Activated T-helper 2 cell treated with anti-CD3 and anti-CD28 coated beads, Interferon-gamma antibody, Interleukin-2, Interleukin-4, amounts not matched to agents 10 μg/mL and 5 μg/mL and 100 μg/mL, durations not matched to agents 14 hours and 24 hours and 36 hours (primary cell): ENCODE measurements at regions not wholly inside any gene's neighbourhood (a gene's known extent, or its start where the extent isn't known, plus 50 kb on each side); places are given as distances from the start of the nearest gene placed in this dataset.
"Not testable (repeated sequence)": the region's sequence is repeated elsewhere in the genome, so short reads cannot be mapped to it uniquely, and the experiment has no call there.

Experiments used
- DNase-seq: peaks from one replicate; pipeline ENCODE4 v3.0.0; 2021; ENCODE audit warnings: low spot score
- H3K27ac Mint-ChIP-seq: one replicate; pipeline ENCODE4 v1.8.0; 2021; ENCODE audit warnings: mixed read lengths
- H3K27me3 Mint-ChIP-seq: one replicate; pipeline ENCODE4 v1.8.0; 2021; ENCODE audit warnings: low read depth, mixed read lengths
- H3K36me3 Mint-ChIP-seq: one replicate; pipeline ENCODE4 v1.8.0; 2021; ENCODE audit warnings: low read depth, mixed read lengths
- H3K4me1 Mint-ChIP-seq: one replicate; pipeline ENCODE4 v1.8.0; 2021; ENCODE audit warnings: low read depth, mixed read lengths
- H3K4me3 Mint-ChIP-seq: one replicate; pipeline ENCODE4 v1.8.0; 2021; ENCODE audit warnings: low read depth, mild to moderate bottlenecking, moderate library complexity, mixed read lengths
- H3K9me3 Mint-ChIP-seq: one replicate; pipeline ENCODE4 v1.8.0; 2021; ENCODE audit warnings: mixed read lengths
- intact Hi-C: fragments of 100-400 bp; cut with micrococcal nuclease; formaldehyde crosslinking; loops from one replicate; pipeline ENCODE4 v1.15.1; 2023

DNA sequence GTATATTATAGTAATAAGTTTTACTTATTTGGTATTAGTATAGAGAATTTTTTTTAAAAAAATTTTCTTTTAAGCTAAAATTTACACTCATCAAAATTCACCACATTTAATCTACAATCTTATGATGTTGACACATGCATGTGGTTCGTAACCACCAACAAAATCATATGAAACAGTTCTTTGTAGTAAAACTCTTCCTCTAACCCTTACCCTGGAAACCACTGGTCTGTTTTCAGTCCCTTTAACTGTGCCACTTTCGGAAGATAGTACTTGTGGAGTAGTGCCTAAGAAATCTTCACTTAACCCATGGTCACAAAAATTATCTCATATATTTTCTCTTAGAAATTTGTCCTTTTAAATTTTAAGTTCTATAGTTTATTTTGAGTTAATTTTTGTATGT is 1498.8 kb downstream of the MAT2B start:
- DNase-seq, result no peak
- no peak overlapping the region for H3K27ac Mint-ChIP-seq
- H3K4me3 Mint-ChIP-seq, result no peak overlapping the region
- H3K4me1 Mint-ChIP-seq, result no peaks in the 10 kb centered on the region
- H3K27me3 Mint-ChIP-seq, result no peaks in the 10 kb centered on the region
- H3K36me3 Mint-ChIP-seq, result no peaks in the 10 kb centered on the region
- H3K9me3 Mint-ChIP-seq, result peaks cover 10% of the 10 kb centered on the region
- intact Hi-C loops, result no loop called here

DNA sequence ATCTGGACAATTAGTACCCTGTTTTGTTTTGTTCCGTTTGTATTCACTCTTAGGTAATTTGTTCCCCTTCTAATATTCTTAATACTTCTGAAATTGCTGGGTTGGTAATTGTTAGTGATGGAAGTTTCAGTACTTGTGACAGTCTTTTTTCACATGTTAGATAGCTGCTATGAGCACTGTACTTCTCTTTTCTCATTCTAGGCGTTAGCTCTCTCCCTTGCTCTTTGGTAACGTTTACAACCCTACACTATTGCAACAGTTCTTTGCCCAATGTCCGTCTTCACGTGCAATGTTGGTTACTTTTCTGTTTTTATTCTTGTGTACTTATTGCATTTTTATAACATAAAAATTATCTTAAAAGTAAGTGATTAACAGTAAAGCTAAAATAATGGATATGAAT is 1509.0 kb downstream of the MAT2B start:
- Mint-ChIP-seq H3K36me3 (no peaks in the 10 kb centered on the region), H3K4me3 (no peak overlapping the region), H3K27ac (no peak overlapping the region), H3K4me1 (no peaks in the 10 kb centered on the region), H3K27me3 (no peaks in the 10 kb centered on the region), H3K9me3 (peaks cover 6% of the 10 kb centered on the region)
- intact Hi-C loops, result no loop called here
- no peak for DNase-seq

GRCh38 chr5:165015126-165015525 is 1509.7 kb downstream of the MAT2B start:
- Mint-ChIP-seq H3K27me3 (no peaks in the 10 kb centered on the region), H3K27ac (no peak overlapping the region), H3K36me3 (no peaks in the 10 kb centered on the region), H3K4me1 (no peaks in the 10 kb centered on the region), H3K9me3 (peaks cover 7% of the 10 kb centered on the region), H3K4me3 (no peak overlapping the region)
- no peak for DNase-seq
- intact Hi-C loops, result no loop called here

DNA sequence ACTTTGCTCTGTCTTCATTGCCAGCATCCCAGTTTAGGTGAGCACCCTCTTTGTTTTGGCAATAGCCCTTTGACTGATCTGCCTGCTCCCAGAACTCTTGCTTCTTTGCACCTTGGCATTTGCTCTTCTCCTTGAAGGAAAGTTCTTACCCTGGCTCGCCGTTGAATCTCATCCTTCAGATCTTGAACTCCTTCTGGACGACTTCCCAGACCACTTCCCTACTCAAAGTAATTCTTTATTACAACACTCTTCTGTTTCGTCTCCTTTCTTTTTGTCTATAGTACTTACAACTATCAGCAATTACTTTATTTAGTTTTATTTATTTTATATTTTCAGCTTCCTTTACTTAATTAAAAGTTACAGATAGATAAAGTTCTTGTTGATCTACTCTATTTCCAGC is 1510.1 kb downstream of the MAT2B start:
- Mint-ChIP-seq H3K36me3 (no peaks in the 10 kb centered on the region), H3K4me3 (no peak overlapping the region), H3K9me3 (peaks cover 10% of the 10 kb centered on the region), H3K4me1 (no peaks in the 10 kb centered on the region), H3K27me3 (no peaks in the 10 kb centered on the region), H3K27ac (no peak overlapping the region)
- intact Hi-C loops, result no loop called here
- no peak for DNase-seq

GRCh38 chr5:165026971-165027370 is 1521.6 kb downstream of the MAT2B start:
- Mint-ChIP-seq H3K4me1 (no peaks in the 10 kb centered on the region), H3K36me3 (no peaks in the 10 kb centered on the region), H3K9me3 (peaks cover 18% of the 10 kb centered on the region), H3K4me3 (no peak overlapping the region), H3K27me3 (no peaks in the 10 kb centered on the region), H3K27ac (no peak overlapping the region)
- DNase-seq, result no peak
- intact Hi-C loops, result no loop called here

DNA sequence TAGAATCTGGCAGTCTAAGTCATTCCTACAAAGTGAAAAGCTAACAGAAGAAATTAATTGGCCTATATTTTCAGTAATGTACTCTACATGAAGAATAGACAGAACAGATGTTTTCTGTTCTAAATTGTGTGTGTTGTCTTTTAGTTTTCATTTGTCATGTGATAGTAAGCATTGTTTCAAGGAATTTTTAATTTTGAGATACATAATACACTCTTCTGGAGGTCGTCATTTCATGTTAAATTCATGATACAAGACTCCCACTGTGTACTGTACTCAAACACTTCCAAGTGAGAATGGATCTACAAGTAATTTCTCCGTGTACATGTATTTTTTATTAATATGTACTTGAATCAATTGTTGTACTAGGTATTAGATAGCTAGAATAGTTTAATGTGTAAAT is 1522.9 kb downstream of the MAT2B start:
- no peaks in the 10 kb centered on the region for H3K27me3 Mint-ChIP-seq
- no peak overlapping the region for H3K4me3 Mint-ChIP-seq
- no peaks in the 10 kb centered on the region for H3K4me1 Mint-ChIP-seq
- no peak overlapping the region for H3K27ac Mint-ChIP-seq
- intact Hi-C loops, result no loop called here
- no peak for DNase-seq
- H3K36me3 Mint-ChIP-seq, result no peaks in the 10 kb centered on the region
- peaks cover 13% of the 10 kb centered on the region for H3K9me3 Mint-ChIP-seq

DNA sequence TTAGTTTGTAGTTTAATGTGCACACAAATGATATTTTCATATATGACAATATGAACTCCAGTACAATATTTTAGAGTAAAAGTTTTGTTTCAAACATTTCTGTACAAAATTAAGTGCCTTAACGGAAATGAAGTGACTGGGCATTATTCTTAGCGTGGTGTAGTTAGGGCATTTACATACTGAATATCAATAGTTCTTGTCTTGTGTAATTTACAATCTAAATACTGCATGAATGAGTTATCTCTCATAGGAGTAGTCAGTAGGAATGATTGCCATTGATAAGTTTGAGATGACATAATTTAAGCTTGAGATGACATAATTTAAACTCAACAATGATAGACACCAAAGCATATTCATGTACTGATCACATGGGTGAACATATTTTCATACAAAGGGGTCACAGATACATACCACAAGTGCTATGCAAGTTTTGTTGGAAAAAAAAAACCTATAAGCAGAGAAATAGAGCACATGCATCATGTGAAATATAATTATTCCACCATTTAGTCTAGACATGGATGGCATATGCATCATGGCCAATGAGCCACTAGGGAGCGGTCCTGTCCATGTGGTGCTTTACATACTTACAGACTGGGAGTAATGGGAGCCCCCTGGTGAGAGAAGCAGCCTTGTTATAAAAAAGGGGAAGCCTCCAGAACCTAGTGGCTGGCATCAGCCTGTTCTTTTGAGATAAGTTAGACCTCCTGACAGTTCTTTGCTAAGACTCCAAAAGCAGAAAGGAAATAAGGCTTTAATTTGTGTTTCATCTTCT is 1523.9 kb downstream of the MAT2B start:
- no peak overlapping the region for H3K4me3 Mint-ChIP-seq
- no peaks in the 10 kb centered on the region for H3K36me3 Mint-ChIP-seq
- intact Hi-C loops, result no loop called here
- no peak overlapping the region for H3K27ac Mint-ChIP-seq
- no peak for DNase-seq
- H3K9me3 Mint-ChIP-seq, result peaks cover 7% of the 10 kb centered on the region
- H3K27me3 Mint-ChIP-seq, result no peaks in the 10 kb centered on the region
- H3K4me1 Mint-ChIP-seq, result no peaks in the 10 kb centered on the region

DNA sequence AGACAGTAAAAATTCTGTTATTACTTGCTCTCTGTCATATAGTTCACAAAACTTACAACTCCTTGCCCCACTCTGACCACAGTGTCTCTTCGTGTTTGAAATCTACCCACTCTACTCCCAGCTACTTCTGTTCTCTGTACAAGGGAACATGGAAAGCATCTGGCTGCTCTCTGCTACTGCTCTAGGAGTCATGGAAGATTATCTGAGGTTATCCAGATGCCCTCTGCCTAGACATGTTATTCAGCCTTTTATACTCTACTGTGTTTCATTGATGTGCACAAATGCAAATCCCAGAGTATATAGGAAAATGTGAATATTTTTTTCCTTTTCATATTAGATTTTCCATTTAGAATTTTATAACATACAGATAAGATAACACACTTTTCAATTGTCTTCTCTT is 1525.6 kb downstream of the MAT2B start:
- DNase-seq, result no peak
- no peak overlapping the region for H3K4me3 Mint-ChIP-seq
- H3K27ac Mint-ChIP-seq, result no peak overlapping the region
- H3K4me1 Mint-ChIP-seq, result no peaks in the 10 kb centered on the region
- no peaks in the 10 kb centered on the region for H3K36me3 Mint-ChIP-seq
- intact Hi-C loops, result no loop called here
- H3K27me3 Mint-ChIP-seq, result no peaks in the 10 kb centered on the region
- H3K9me3 Mint-ChIP-seq, result no peaks in the 10 kb centered on the region

GRCh38 chr5:165031371-165031770 is 1526.0 kb downstream of the MAT2B start:
- Mint-ChIP-seq H3K4me3 (no peak overlapping the region), H3K27me3 (no peaks in the 10 kb centered on the region), H3K27ac (no peak overlapping the region), H3K9me3 (no peaks in the 10 kb centered on the region), H3K4me1 (no peaks in the 10 kb centered on the region), H3K36me3 (no peaks in the 10 kb centered on the region)
- DNase-seq, result no peak
- intact Hi-C loops, result no loop called here

DNA sequence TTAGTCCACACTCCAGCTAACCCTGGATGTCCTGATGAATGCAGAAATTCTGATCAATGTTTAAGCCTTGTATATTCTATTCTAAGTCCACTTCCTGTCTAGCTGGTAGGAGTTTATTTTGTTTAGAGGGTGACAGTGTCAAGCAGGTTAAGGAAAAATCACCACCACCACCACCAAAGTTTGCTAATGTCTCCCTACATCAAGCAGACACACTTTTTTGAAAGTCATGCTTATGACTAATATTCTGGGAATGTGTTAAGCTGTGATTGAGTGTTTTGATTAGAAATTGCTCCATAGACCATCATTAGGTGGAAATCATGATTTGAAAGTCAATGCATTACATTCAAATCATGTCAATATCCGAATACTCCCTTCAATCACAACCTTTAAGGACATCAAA is 1530.1 kb downstream of the MAT2B start:
- no peaks in the 10 kb centered on the region for H3K36me3 Mint-ChIP-seq
- no peak overlapping the region for H3K4me3 Mint-ChIP-seq
- no peak overlapping the region for H3K27ac Mint-ChIP-seq
- no peak for DNase-seq
- intact Hi-C loops, result no loop called here
- no peaks in the 10 kb centered on the region for H3K4me1 Mint-ChIP-seq
- H3K27me3 Mint-ChIP-seq, result no peaks in the 10 kb centered on the region
- peaks cover 5% of the 10 kb centered on the region for H3K9me3 Mint-ChIP-seq

DNA sequence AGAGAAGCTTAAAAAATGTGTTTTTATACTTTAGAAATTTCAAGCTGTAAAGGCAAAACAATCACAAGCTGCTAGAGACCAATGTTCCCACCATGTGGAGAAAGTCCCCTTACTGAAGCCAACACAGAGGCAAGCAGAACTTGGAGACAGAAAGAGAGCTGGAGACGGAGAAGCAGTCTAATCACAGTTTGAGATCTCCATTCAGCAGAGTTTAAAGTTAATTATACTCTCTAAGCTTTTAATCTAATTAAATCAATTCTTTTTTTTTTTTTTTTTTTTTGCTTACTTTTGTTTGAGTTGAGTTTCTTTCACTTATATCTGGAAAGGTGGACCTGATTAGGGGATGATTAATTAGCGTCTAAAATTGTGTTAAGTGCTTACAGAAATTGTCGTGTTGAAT is 1534.3 kb downstream of the MAT2B start:
- no peak overlapping the region for H3K4me3 Mint-ChIP-seq
- H3K4me1 Mint-ChIP-seq, result no peaks in the 10 kb centered on the region
- no peaks in the 10 kb centered on the region for H3K36me3 Mint-ChIP-seq
- H3K27ac Mint-ChIP-seq, result no peak overlapping the region
- no peaks in the 10 kb centered on the region for H3K27me3 Mint-ChIP-seq
- intact Hi-C loops, result no loop called here
- peaks cover 14% of the 10 kb centered on the region for H3K9me3 Mint-ChIP-seq
- no peak for DNase-seq

DNA sequence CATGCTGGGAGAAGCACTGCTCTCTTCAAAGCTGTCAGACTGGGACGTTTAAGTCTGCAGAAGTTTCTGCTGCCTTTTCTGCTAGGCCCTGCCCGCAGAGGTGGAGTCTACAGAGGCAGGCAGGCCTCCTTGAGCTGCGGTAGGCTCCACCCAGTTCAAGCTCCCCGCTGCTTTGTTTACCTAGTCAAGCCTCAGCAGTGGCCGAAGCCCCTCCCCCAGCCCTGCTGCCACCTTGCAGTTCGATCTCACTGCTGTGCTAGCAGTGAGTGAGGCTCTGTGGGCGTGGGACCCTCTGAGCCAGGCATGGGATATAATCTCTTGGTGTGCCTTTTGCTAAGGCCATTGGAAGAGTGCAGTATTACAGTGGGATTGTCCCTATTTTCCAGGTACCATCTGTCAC is 1540.5 kb downstream of the MAT2B start:
- DNase-seq, H3K4me3 Mint-ChIP-seq, intact Hi-C loops, H3K4me1 Mint-ChIP-seq, H3K36me3 Mint-ChIP-seq, H3K27ac Mint-ChIP-seq, H3K27me3 Mint-ChIP-seq: not testable (repeated sequence)
- H3K9me3 Mint-ChIP-seq, result peaks cover 20% of the 10 kb centered on the region

DNA sequence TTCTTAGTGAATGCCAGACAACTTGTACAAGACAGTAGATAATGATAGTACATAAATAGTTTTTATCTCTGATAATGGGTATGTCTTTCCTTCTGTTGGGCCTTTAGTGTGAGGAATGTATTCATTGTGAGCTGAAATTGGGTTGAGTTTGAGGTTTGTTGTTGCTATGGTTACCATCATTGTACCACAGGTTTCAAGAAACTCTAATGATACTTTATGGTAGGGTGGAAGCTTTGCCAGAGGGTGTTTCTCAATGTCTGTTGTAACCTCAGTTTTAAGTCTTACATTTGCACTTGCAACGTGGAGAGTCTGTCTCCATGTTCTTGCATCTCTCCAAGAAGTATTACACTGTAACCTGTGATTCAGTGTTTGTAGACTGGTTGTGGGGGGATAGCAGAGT is 1550.1 kb downstream of the MAT2B start:
- Mint-ChIP-seq H3K27me3 (no peaks in the 10 kb centered on the region), H3K4me1 (no peaks in the 10 kb centered on the region), H3K4me3 (no peak overlapping the region), H3K27ac (no peak overlapping the region), H3K9me3 (peaks cover 11% of the 10 kb centered on the region), H3K36me3 (no peaks in the 10 kb centered on the region)
- intact Hi-C loops, result no loop called here
- DNase-seq, result no peak

GRCh38 chr5:165057145-165057544 is 1551.7 kb downstream of the MAT2B start:
- DNase-seq, result no peak
- no peak overlapping the region for H3K4me3 Mint-ChIP-seq
- H3K4me1 Mint-ChIP-seq, result no peaks in the 10 kb centered on the region
- H3K27ac Mint-ChIP-seq, result no peak overlapping the region
- H3K36me3 Mint-ChIP-seq, result no peaks in the 10 kb centered on the region
- H3K27me3 Mint-ChIP-seq, result no peaks in the 10 kb centered on the region
- intact Hi-C loops, result no loop called here
- peaks cover 14% of the 10 kb centered on the region for H3K9me3 Mint-ChIP-seq
